NCI-H2196 (cell line): ENCODE measurements at regions not wholly inside any gene's neighbourhood (a gene's known extent, or its start where the extent isn't known, plus 50 kb on each side); places are given as distances from the start of the nearest gene placed in this dataset.
"Not testable (repeated sequence)": the region's sequence is repeated elsewhere in the genome, so short reads cannot be mapped to it uniquely, and the experiment has no call there.

Experiments used
- DNase-seq: peaks from one replicate; lab custom pipeline; 2025; ENCODE audit not compliant: unreplicated experiment; lab: John Stamatoyannopoulos, UW

DNA sequence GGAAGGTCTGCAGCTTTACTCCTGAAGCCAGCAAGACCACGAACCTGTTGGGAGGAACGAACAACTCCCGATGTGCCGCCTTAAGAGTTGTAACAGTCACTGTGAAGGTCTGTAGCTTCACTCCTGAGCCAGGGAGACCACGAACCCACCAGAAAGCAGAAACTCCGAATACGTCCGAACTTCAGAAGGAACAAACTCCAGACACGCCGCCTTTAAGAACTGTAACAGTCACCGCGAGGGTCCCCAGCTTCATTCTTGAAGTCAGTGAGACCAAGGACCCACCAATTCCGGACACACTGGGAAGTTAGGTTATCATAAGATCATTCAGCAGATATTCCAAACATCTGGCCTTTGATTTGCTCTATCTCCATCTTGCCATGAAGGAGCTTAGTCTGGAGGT is 1623.0 kb downstream of the SLITRK1 start:
- no peak for DNase-seq

DNA sequence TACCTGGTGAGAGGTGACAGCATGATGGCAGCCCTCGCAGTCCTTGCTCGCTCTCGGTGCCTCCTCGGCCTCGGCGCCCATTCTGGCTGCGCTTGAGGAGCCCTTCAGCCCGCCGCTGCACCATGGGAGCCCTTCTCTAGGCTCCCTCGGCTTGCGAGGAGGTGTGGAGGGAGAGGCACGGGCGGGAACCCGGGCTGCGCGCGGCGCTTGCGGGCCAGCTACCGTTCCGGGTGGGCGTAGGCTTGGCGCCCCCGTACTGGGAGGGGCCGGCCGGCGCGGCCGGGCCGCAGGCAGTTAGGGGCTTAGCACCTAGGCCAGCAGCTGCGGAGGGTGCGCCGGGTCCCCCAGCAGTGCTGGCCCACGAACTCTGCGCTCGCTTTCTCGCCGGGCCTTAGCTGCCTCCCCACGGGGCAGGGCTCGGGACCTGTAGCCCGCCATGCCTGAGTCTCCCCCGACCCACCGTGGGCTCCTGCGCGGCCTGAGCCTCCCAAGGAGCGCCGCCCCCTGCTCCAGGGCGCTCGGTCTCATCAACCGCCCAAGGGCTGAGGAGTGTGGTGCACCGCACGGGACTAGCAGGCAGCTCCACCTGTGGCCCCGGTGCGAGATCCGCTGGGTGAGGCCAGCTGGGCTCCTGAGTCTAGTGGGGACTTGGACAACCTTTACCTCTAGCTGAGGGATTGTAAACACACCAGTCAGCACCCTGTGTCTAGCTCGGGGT is 1624.3 kb downstream of the SLITRK1 start:
- no peak for DNase-seq

DNA sequence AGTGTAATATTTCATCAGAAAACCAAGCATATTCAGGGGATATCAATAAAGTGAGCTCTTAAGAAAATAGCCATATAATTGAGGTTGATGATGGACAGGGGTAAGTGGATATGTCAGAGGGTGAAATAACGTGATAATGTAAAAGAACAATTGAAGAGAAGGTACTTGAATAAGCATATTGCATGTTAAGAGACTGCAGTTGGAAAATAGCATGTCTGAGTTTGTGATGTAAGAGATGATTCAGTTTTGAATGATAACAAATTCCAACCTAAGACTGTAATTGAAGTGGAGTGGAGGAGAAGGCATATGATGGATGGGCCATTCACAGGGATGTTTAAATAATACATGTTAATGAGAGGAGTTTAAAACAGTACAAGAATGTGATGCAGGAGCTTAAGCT is 1633.5 kb downstream of the SLITRK1 start:
- DNase-seq, result no peak

DNA sequence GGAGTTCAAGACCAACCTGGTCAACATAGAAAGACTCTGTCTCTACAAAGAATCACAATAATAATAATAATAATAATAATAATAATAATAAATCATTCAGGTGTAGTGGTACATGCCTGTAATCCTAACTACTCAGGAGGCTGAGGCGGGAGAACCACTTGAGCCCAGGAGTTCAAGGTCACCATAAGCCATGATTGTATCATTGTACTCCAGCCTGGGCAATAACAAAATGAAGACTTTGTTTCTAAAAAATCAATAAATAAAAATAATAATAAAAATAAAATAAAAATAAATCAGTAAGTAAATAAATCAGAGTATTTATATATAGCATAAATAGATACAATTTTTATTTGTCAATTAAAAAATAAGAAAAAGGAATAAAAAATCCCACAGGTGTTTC is 1636.4 kb downstream of the SLITRK1 start:
- no peak for DNase-seq

DNA sequence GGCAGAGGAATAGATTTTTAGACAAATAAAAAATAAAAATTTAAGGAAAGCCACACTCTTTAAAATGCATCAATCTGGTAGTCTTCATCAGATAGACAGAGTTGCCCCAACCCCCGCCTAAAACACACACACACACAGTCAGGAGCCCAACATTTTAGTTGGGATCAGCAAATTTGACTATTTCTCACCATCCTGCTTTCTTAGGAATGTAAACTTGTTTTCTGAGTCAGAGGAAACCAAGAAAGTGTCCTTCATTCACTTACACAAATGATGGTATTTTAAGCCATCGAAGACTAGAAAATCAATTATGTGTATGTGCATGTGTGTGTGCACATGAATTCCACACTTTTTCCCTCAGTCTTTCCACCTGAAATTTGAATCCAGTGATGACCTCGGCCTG is 1657.5 kb downstream of the SLITRK1 start:
- DNase-seq, result no peak

DNA sequence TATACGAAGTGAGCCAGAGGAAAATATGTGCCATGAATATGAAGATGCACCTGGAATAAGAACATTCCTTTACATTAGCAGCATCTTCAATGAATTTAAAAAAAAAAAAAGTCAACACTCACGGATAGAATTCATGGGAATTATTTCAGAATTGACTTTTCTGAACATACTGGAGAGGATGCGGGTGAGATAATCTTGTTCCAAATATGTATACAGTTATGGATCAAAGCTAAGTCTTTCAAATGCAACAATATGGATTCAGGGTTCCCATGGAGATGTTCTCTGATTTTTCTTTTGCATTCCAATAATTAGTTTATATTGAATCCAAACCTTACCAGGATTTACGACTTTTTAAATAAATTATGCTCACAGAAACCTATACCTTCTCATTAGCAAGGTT is 1660.7 kb downstream of the SLITRK1 start:
- no peak for DNase-seq

DNA sequence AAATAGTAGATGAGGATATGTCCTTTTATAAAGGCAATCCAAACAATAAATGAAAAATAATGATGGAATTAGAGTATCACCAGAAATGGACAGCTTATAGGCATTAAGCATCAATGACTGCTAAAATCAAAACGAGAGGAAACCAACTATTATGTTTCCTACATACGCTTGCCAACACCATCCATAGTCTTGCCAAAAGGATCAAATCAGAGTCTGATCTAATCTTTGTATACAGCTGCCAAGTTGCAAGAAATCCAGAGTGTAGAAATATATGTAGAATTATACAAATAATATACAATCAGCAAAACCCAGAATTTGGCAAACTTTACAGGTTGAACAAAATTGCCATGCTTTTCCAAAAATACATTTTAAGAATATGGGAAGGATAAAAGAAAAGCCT is 1661.6 kb downstream of the SLITRK1 start:
- DNase-seq, result no peak

DNA sequence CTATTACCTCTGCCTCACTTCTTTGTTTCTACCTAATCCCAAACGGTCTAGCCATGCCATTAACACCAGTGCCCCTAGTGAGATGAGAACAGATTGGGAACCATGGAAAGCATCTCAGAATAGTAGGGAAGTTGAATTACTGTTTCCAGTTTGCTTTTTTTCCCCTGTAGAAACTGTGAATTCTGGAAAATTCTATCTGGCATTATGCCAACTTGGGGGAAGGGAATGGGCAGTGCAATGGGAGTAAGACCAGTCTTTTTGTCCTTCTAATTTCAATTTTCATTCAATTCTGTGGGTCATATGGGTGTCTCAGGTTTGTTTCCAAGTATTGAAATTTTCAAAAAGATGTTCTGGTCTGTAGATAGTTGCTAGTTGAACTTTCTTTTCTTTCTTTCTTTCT is 1666.1 kb downstream of the SLITRK1 start:
- DNase-seq, result no peak

DNA sequence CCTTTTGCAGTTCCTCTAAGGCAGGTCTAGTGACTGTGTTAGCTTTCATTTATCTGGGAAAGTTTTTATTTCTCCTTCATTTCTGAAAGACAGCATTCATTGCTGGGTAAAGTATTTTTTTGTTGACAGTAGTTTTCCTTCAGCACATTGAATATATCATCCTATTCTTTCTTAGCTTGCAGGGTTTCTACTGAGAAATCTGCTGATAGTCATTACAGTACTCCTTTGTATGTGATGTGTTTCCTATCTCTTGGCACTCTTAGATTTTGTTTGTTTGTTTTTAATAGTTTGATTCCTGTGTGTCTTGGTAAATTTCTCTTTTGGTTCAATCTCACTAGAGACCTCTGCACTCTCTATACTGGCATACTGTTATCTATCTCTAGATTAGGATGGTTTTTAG is 1667.9 kb downstream of the SLITRK1 start:
- DNase-seq, result no peak

DNA sequence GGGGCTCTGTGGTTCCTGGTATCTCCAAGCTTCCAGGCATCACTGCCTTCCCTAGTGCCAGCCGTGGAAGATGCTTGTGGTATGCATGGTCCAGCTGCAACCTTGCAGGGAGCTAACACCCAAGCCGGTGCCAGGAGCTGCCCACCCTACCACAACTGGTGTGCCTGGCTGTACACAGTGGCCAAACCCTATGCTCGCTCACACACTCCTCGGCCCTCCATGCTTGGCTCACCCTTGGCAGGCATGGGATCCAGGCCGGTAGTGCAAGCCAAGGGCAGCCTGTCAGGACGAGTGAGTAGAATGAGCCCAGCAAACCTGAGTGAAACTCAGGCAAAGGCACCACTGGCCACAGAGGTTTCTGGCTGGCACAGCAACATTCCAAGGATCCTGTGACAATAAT is 1676.0 kb downstream of the SLITRK1 start:
- no peak for DNase-seq

DNA sequence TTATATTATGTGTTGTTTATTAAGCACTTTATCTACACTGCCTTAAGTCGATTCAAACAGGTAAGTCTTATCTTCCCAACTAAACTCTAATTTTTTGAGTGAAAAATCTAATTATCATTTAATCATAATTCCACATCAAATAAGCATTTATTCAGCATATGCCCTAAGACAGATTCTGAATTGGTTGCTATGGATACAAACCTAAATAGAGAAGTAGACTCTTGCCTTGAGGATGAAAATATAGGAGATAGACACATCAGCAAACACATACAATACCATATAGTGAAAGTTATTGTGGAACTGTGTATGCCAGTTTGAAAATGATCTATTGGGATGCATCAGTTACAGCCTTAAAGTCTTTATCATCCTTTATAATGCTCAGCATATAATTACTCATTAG is 1679.9 kb downstream of the SLITRK1 start:
- no peak for DNase-seq

DNA sequence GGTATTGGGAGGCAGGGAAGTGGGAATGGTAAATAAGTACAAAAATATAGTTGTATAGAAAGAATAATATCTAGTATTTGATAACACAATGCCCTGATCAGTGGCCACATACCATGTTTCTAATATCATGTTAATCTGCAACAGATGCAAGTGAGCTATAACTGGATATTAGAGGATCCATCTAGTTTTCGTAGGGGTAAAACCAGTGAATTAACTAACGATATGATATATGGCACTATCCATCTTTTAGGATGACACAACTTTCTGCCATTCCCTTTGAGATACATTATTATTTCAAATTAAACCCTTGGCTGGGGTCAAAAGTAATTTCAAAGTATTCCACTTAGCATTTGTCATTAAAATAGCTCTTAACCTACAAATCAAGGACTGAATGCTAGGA is 1686.2 kb downstream of the SLITRK1 start:
- no peak for DNase-seq

DNA sequence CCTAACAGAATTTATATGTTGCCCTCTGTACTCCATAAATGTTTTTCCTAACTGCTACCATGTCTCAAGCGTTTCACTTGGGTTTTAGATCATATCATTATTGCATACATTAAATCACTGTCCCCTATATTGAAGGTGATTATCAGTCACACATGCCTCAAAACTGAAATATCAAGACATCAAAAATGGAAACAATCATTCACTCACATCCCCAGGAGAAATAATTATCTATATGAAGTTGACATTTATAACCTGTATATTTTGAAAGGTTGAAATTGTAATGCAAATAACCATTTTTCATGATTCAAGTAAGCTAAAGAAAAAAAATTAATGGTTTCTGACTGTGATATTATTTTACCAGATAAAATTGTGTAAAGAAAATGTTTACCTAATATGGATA is 1695.0 kb downstream of the SLITRK1 start:
- DNase-seq, result no peak

DNA sequence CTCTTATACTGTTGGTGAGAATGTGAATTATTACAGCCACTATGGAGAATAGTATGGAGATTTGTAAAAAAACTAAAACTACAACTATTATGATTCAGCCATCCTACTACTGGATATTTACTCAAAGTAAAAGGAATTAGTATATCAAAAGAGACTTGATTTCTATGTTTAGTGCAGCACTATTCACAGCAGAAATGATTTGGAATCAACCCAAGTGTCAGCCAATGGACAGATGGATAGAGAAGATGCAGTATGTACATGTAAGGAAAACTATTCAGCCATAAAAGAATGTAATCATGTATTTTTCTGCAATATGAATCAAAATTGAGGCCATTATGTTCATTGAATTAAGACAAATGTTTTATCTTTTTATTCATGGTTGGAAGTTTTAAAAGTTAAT is 1705.5 kb downstream of the SLITRK1 start:
- no peak for DNase-seq

DNA sequence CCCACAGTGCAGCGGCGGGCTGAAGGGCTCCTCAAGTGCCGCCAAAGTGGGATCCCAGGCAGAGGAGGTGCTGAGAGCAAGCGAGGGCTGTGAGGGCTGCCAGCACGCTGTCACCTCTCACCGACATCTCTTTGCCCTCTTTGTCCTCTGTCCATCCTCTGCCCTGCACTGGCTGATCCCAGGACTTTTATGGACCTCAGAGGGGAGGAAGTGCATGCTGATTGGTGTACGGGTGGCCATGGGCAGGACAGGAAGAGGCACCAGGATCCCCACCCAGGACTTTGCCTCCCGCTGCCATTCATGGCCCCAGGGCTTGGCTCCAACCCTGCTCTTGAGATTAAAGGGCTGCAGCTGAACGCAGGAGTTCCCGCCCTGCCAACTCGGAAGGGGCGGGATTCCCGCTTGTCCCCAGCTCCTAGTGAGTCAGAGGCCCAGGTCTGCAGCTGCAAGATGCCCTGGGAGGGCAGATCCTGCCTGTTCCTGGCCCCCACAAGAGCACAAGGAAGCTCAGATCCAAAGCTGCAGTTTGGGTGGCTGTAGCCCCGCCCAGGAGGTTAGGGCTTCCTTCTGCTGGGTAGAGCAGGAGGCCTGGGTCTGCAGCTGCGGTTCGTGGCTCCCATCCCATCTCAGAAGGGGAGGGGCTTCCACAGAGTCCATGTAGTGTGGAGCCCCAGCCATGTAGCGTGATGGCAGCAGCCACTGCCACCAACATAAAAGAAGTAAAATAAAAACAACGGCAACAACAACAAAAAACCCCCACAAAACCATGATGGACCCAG is 1716.7 kb downstream of the SLITRK1 start:
- DNase-seq, result no peak

DNA sequence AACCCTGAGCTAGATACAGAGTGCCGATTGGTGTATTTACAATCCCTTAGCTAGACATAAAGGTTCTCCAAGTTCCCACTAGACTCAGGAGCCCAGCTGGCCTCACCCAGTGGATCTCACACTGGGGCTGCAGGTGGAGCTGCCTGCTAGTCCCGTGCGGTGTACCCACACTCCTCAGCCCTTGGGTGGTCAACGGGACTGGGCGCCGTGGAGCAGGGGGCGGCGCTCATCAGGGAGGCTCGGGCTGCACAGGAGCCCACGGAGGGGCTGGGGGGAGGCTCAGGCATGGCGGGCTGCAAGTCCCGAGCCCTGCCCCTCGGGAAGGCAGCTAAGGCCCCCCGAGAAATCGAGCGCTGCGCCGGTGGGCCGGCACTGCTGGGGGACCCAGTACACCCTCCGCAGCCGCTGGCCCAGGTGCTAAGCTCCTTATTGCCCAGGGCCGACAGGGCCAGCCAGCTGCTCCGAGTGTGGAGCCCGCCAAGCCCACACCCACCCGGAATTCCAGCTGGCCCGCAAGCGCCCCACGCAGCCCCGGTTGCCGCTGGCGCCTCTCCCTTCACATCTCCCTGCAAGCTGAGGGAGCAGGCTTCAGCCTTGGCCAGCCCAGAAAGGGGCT is 1717.4 kb downstream of the SLITRK1 start:
- DNase-seq, result not testable (repeated sequence)

DNA sequence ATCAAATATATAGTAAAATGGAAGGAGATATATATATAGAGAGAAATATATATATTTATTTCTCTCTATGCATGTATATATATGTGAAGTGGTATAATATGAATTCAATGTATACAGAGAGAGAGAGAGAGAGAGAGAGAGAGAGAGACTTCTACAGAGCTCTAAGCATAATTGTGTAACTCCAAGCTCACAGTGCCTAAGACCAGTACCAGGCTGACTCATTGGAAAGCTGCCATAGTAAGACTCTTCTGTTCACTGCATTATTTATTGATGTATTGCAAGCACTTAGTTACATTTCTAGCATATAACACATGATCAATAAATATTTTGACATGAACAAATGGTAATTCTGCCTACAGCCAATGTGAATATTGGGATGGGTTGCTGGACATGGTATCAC is 1734.7 kb downstream of the SLITRK1 start:
- no peak for DNase-seq

DNA sequence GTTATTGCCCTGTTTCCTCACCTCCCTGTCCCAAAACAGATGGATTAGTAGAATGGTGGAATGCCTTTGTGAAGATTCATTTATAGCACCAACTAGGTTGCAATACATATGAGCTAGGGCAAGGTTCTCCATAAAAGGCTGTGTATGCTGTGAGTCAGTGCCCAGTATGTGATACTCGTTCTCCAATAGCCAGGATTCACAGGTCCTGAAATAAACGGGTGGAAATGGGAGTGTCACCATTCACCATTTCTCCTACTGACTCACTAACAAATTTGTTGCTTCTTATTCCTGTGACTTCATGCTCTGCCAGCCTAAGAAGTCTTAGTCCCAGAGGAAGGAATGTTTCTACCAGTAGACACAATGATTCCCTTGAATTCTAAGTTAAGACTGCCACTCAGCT is 1745.4 kb downstream of the SLITRK1 start:
- no peak for DNase-seq

DNA sequence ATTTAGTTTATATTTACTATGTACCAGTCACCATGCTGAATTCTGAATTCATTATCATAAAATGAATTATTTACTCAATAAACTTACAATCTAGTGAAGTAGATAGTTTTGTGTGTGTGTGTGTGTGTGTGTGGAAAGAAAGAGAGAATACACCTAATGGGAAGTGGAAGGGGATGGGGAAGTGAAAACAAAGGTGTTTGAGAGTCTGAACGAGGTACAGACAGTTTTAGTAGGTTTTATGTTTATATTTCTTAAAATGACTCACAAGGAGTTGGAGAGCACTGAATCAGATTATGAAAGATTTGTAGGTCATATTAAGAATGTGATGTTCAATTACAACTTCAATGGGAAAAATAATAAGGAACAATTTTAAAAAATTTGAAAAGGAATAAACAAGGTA is 1753.0 kb downstream of the SLITRK1 start:
- DNase-seq, result no peak

DNA sequence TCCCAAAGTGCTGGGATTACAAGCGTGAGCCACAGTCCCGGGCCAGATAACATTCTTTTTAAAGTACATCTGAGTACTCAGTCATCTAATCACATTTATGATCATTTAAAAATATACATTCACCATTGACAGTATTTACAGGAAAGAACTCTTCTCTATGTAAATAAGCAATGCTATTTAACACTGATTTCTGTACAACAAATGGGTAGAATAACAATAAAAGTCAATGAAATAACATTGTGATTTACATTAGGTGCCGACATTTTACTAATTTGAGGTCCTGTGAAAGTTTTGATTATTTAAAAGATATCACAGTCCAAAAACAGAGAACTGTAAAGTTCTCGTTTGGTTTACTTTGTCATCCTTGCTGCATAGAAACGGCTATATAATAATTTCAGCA is 1763.7 kb downstream of the SLITRK1 start:
- DNase-seq, result no peak

DNA sequence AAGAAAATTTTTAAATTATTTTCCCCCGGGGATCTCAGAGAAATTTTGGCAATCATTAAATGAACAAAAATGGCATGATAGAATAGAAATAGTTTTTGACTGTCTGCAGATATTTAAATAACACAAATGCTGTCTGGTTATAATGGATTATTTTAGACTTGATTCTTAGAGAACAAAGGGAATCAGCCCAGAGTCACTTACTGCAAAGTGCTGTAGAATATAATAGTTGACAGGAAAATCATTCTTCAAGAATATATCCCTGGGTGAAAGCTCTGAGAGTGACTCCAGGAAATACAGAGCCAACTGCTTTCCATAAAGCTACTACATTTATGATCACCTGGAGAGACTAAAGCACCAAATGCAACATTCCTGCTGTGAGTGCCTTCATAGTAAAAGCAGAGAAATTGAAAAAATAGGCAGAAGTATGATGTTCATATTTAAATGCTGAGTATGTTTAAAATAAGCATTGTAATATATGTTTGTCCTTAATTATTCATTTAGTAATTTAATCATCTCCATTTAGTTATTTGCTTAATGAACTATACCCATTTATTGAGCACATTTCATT is 1765.8 kb downstream of the SLITRK1 start:
- no peak for DNase-seq

DNA sequence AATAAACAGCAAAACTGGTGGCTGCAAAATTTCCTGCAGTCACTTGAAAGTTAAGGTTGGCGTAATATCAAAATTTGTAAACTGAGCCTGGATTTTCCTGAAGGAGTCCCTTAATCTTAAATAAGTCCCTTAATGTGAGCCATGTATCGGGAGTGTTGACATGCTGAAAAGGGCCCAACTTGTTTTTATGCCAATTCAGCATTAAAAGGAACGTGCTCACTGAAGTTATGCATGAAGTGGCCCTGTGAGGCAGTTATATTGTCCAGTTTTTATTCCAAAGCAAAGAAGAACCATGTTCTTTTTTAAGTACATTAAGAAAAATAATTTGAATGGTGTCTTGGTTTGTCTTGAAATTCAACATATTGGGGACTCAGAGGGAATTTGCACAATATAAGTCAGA is 1766.9 kb downstream of the SLITRK1 start:
- no peak for DNase-seq
